Heart left ventricle (tissue), 16 donors: ENCODE measurements at regions not wholly inside any gene's neighbourhood (a gene's known extent, or its start where the extent isn't known, plus 50 kb on each side); places are given as distances from the start of the nearest gene placed in this dataset.

Experiments used
- ATAC-seq, 4 donors: fragments of 200-7000 bp; cut with Tn5 transposase; one replicate each; pipeline ENCODE4 v1.9.1; 2020 to 2022; ENCODE audit warnings: moderate library complexity in 4 of 4, mild to moderate bottlenecking in 3 of 4, moderate number of reproducible peaks in 1 of 4
- DNase-seq, 5 donors: peaks; one replicate each; pipeline ENCODE4 v3.0.0-alpha.2; 2020
- H3K27ac ChIP-seq, 12 donors: fragments of 200-600 bp; sonication (generic) in 4 of 12; one replicate each; pipeline versions ENCODE4 v1.5.0 to v1.8.0; 2016 to 2022; ENCODE audit warnings: mild to moderate bottlenecking in 2 of 12
- H3K27me3 ChIP-seq, 9 donors: fragments of 200-600 bp; sonication (generic) in 2 of 9; one replicate each; pipeline versions ENCODE4 v1.5.1 to v1.8.0; 2016 to 2022; ENCODE audit warnings: mild to moderate bottlenecking in 3 of 9
- H3K36me3 ChIP-seq, 9 donors: fragments of 200-600 bp; sonication (generic) in 2 of 9; one replicate each; pipeline versions ENCODE4 v1.5.0 to v1.8.0; 2018 to 2022; ENCODE audit warnings: mild to moderate bottlenecking in 2 of 9
- H3K4me1 ChIP-seq, 12 donors: fragments of 200-600 bp; sonication (generic) in 4 of 12; one replicate each; pipeline versions ENCODE4 v1.5.0 to v1.8.0; 2016 to 2022; ENCODE audit warnings: mild to moderate bottlenecking in 3 of 12
- H3K4me3 ChIP-seq, 12 donors: fragments of 200-600 bp; sonication (generic) in 4 of 12; one replicate each; pipeline versions ENCODE4 v1.5.0 to v1.8.0; 2017 to 2022; ENCODE audit warnings: mild to moderate bottlenecking in 9 of 12, moderate library complexity in 4 of 12
- H3K9me3 ChIP-seq, 12 donors: fragments of 200-600 bp; sonication (generic) in 4 of 12; one replicate each; pipeline versions ENCODE4 v1.5.0 to v1.8.0; 2016 to 2022; ENCODE audit warnings: mild to moderate bottlenecking in 1 of 12
- POLR2A ChIP-seq, 2 donors: fragments of 450-650 bp; IDR thresholded peaks; one replicate each; pipeline ENCODE4 v1.6.1; 2017; ENCODE audit warnings: antibody characterized with exemption in 2 of 2, mild to moderate bottlenecking in 2 of 2, moderate library complexity in 2 of 2
- WGBS, 4 donors: extraction: QIAGEN DNeasy Blood & Tissue Kit in 2 of 4; methylation state at CpG; one replicate each; pipeline versions ENCODE4 v1.1.5 to v1.1.7; 2013 to 2018; 5-methylcytosine and 5-hydroxymethylcytosine counted together
- intact Hi-C, 10 donors: fragments of 100-400 bp; cut with DNase I; formaldehyde crosslinking; loops; one replicate each; pipeline versions ENCODE4 v1.11.1 to v1.14.2; 2022
- TF ChIP-seq, protein P1 (sequence below), 12 donors: fragments of 200-600 bp; sonication (generic) in 4 of 12; IDR thresholded peaks; one replicate each; pipeline versions ENCODE4 v1.5.0 to v1.8.0; 2018 to 2022; ENCODE audit warnings: antibody characterized with exemption in 12 of 12, mild to moderate bottlenecking in 5 of 12
- donor health status: ischemic (EF 13 %, LVEDD 7.1; RV severe dilation, severe dysfunction).
- donor health status: healthy with polysubstance abuse.
- donor health status: DM: no; HTN: yes; CAD: no.
- donor health status: DM: no; HTN: no; CAD: no.
- donor health status: ischemic (EF 25% LVEDD 6.9; RV normal size, moderate dysfunction).
- donor health status: ischemic (EF 25% LVEDD 5.7; RV mildly dilated, moderate dysfunction).
- donor health status: healthy.
- donor health status: DM: yes; HTN: yes; CAD: no.
- donor health status: ischemic (EF 35%, LVEDD 5.7; RV mildly dilated, moderate dysfunction).
- donor health status: nonischemic (EF 11% LVEDD 7.7; RV severe dilation, severe dysfunction).
- donor health status: DM: yes; HTN: yes; CAD: no.
- donor health status: PGD.
- donor health status: ischemic (EF 29% LVEDD 5.4; RV normal size, mild dysfunction).
- donor health status: nonischemic (EF 23%, LVEDD 6.1; RV moderate dilation, normal function).

DNA sequence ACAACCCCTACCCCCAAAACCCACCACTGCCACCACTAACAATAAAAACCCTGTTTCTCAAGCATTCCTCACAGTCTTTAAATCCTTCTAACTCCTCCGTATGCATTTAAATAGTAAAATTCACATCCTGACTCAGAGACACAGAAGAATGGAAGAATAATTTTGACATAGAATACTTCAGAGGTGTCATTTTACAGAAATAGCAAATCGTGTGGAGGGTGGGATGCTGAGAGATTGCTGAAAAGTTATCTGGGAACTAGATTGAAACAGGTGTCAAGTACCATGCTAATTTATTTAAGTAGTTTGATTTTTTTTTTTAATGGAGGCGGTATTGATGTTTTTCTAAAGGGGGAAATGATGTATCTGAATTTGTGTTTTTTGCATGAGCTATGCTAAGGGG, 575.2 kb upstream of the TPK1 start:
- peaks cover 0 to 13% (median 0%) of the 10 kb centered on the region in 12 donors for H3K9me3 ChIP-seq
- TF ChIP-seq, protein P1, sequence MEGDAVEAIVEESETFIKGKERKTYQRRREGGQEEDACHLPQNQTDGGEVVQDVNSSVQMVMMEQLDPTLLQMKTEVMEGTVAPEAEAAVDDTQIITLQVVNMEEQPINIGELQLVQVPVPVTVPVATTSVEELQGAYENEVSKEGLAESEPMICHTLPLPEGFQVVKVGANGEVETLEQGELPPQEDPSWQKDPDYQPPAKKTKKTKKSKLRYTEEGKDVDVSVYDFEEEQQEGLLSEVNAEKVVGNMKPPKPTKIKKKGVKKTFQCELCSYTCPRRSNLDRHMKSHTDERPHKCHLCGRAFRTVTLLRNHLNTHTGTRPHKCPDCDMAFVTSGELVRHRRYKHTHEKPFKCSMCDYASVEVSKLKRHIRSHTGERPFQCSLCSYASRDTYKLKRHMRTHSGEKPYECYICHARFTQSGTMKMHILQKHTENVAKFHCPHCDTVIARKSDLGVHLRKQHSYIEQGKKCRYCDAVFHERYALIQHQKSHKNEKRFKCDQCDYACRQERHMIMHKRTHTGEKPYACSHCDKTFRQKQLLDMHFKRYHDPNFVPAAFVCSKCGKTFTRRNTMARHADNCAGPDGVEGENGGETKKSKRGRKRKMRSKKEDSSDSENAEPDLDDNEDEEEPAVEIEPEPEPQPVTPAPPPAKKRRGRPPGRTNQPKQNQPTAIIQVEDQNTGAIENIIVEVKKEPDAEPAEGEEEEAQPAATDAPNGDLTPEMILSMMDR (IDR thresholded peaks at IDR 0.05): no peak
- TF ChIP-seq POLR2A (IDR thresholded peaks at IDR 0.05): no peak
- H3K4me1 ChIP-seq: no peaks in the 10 kb centered on the region
- WGBS, 4 donors: 58 to 63% (median 61%) methylated on average over 3 of the region's 3 CpGs
- DNase-seq (no peak), ATAC-seq (no peak)
- intact Hi-C loops: no loop called here
- H3K27me3 ChIP-seq: no peaks in the 10 kb centered on the region
- no peak overlapping the region for H3K27ac ChIP-seq
- H3K36me3 ChIP-seq: no peaks in the 10 kb centered on the region
- no peak overlapping the region for H3K4me3 ChIP-seq

DNA sequence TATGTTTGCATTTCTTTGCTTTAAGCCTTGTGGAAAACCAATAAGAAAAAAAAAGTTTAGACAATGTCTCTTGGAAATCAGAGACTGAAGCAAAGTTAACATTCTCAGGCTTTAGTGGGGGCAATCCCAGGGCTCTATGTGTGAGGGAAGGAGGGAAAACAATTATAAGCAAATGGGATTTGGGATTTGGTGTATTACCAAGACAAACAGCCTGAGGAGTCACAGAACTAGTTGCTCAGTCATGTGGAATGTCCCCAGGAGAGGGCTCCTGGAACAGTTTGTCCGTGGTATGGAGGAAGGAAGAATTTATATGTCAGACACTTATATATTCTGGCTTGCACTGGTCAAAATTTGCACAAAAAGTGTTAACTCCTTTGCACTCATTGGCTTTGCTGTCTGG, 562.9 kb upstream of the TPK1 start:
- ATAC-seq: peak in 2 of 4 donors; percentile 37 to 73

DNA sequence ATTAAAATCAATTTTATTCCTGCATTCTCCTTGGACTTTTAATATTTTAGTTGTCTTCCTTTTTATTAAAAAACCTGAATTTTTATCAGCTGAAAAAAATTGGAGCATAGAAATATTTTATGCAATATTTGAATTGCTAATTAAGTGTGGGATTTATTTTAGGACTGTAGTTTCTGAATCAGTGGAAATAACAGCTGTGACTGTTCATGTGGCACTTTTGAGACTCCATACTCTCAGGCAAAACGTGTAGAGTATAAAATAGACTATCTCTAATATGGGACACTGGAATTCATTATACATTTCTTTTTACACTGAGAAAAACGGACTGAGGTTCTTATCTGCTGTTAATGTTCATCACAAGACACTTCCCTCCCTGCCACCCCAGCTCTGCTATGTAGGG, 558.3 kb upstream of the TPK1 start:
- H3K4me1 ChIP-seq: peaks cover 0 to 3% (median 0%) of the 10 kb centered on the region in 12 donors
- intact Hi-C loops: no loop called here
- 2 to 8% (median 4%) methylated on average over 2 of the region's 2 CpGs for WGBS, 4 donors
- no peaks in the 10 kb centered on the region for H3K27me3 ChIP-seq
- DNase-seq (no peak), ATAC-seq (no peak)
- H3K36me3 ChIP-seq: no peaks in the 10 kb centered on the region
- H3K27ac ChIP-seq: no peak overlapping the region
- no peak overlapping the region for H3K4me3 ChIP-seq
- TF ChIP-seq, protein P1 (IDR thresholded peaks at IDR 0.05): no peak
- TF ChIP-seq POLR2A (IDR thresholded peaks at IDR 0.05): no peak
- H3K9me3 ChIP-seq: peaks cover 0 to 8% (median 0%) of the 10 kb centered on the region in 12 donors

More for the DNA sequence above, 562.9 kb upstream of the TPK1 start:
- TF ChIP-seq, protein P1 (IDR thresholded peaks at IDR 0.05): no peak
- TF ChIP-seq POLR2A (IDR thresholded peaks at IDR 0.05): no peak
- 23 to 51% (median 27%) methylated on average over 1 of the region's 1 CpG for WGBS, 4 donors
- no peaks in the 10 kb centered on the region for H3K27me3 ChIP-seq
- peaks cover 0 to 4% (median 0%) of the 10 kb centered on the region in 12 donors for H3K4me1 ChIP-seq
- DNase-seq: peak in 1 of 5 donors; percentile 31
- intact Hi-C loops: no loop called here
- no peak overlapping the region for H3K27ac ChIP-seq
- H3K9me3 ChIP-seq: peaks cover 0 to 18% (median 6%) of the 10 kb centered on the region in 12 donors
- no peak overlapping the region for H3K4me3 ChIP-seq
- H3K36me3 ChIP-seq: no peaks in the 10 kb centered on the region

DNA sequence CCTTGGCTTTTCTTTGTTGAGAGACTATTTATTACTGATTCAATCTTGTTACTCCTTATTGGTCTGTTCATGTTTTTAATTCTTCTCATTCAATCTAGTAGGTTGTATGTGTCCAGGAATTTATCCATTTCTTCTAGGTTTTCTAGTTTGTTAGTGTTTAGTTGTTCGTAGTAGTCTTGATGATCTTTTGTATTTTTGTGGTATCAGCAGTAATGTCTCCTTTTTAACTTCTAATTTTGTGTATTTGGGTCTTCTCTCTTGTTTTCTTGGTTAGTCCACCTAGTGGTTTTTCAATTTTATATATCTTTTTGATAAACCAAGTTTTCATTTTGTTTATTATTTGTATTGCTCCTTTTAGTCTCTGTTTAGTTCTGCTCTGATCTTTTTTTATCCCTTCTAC, 546.9 kb upstream of the TPK1 start:
- H3K9me3 ChIP-seq: peaks cover 0 to 30% (median 8%) of the 10 kb centered on the region in 12 donors
- H3K4me1 ChIP-seq: no peaks in the 10 kb centered on the region
- no peaks in the 10 kb centered on the region for H3K27me3 ChIP-seq
- DNase-seq (no peak), ATAC-seq (no peak)
- H3K27ac ChIP-seq: no peak overlapping the region
- intact Hi-C loops: no loop called here
- TF ChIP-seq, protein P1 (IDR thresholded peaks at IDR 0.05): no peak
- TF ChIP-seq POLR2A (IDR thresholded peaks at IDR 0.05): no peak
- no peaks in the 10 kb centered on the region for H3K36me3 ChIP-seq
- no peak overlapping the region for H3K4me3 ChIP-seq
- 58 to 66% (median 62%) methylated on average over 1 of the region's 1 CpG for WGBS, 4 donors
